GM12873 (cell line): ENCODE measurements at regions not wholly inside any gene's neighbourhood (a gene's known extent, or its start where the extent isn't known, plus 50 kb on each side); places are given as distances from the start of the nearest gene placed in this dataset.

Experiments used
- TF ChIP-seq, protein P1 (sequence below): IDR thresholded peaks from 2 replicates; pipeline ENCODE4 v1.5.1; 2012; ENCODE audit warnings: low read depth, mild to moderate bottlenecking, moderate library complexity, low read length, control low read depth; ENCODE audit not compliant: insufficient read depth; ENCODE audit errors: missing control alignments

DNA sequence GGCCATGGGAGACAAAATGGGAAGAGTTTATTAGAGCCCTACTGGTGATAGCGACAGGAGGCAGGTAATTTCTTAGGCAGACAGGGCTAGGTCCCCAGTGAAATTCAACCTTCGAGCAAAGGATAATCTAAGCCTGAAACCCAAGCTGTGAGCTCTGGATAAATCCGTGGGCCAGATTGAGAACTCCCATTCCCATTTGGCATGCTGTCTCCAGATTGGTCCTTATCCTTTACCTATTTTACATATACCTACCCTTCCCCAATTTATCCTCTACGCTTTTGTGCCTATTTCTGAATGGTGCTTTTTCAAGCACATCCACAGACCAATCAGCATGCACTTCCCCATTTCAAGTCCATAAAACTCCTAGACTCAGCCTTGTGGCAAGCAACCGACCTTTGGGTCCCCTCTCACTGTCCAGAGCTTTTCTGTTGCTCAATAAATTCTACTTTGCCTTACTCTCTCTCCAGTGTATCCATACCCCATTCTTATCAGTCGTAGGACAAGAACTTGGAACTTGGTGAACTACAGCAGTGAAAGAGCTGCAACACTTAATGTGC is 268.0 kb downstream of the MYCN start:
- TF ChIP-seq, protein P1, sequence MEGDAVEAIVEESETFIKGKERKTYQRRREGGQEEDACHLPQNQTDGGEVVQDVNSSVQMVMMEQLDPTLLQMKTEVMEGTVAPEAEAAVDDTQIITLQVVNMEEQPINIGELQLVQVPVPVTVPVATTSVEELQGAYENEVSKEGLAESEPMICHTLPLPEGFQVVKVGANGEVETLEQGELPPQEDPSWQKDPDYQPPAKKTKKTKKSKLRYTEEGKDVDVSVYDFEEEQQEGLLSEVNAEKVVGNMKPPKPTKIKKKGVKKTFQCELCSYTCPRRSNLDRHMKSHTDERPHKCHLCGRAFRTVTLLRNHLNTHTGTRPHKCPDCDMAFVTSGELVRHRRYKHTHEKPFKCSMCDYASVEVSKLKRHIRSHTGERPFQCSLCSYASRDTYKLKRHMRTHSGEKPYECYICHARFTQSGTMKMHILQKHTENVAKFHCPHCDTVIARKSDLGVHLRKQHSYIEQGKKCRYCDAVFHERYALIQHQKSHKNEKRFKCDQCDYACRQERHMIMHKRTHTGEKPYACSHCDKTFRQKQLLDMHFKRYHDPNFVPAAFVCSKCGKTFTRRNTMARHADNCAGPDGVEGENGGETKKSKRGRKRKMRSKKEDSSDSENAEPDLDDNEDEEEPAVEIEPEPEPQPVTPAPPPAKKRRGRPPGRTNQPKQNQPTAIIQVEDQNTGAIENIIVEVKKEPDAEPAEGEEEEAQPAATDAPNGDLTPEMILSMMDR, result no peak

DNA sequence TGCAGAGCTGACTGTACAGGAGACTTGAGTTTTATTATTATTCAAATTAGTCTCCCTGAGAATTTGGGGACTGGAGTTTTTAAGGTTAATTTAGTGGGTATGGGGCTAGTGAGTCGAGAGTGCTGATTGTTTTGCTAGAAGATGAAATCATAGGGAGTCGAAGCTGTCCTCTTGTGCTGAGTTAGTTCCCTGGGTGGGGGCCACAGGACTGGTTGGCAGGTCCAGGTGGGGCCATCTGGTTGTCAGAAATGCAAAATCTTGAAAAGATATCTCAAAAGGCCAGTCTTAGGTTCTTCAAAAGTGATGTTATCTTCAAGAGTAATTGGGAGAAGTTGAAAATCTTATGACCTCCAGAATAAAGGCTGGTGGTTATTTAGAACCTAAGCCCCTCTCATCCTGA is 267.3 kb downstream of the MYCN start:
- TF ChIP-seq, protein P1, result no peak

DNA sequence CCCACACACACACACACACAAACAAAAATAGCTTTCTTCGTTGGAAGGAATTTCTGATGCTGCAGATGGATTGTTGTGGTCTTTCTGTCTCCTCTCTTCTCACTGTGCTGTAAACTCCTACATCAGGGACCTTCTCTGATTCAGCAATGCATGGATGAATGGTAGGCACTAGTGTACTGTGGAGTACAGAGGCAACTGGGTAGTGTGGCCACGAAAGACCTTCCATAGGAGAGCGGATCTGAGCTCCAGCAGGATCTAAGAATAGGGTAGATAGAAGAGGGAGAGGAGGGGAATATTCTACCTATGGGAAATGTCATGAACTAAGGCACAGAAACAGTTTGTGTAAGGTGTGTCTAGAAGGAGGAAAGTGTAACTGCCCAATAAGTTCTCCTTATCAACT is 266.8 kb downstream of the MYCN start:
- TF ChIP-seq, protein P1, result no peak

DNA sequence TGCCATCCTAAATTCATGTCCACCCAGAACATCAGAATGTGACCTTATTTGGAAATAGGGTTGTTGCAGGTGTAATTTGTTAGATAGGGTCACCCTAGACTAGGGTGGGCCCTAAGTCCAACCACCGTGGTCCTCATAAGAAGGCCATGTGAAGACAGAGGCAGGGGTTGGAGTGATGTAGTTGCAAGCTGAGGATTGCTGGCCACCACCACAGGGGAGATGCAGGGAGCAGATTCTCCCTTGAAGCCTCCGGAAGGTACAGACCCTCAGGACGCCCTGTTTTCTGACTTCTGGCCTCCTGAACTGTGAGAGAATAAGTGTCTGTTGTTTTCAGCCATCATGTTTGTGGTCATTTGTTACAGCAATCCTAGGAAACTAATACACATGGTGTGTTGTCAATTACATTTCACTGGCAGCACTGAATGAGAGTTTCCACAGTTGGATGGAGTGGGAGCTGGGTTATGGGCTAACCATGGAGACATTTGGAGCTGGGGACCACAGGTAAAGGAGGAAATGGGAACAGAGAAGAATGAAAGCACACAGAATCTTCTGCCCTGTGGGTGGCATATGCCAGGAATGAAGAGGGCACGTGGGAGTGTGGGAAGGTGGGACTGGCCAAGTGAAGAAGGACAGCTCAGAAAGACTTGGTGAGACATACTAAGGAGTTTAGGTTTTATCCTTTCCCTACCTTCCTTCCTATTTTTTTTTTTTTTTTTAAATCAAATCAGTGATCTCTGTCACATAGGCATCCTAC is 266.0 kb downstream of the MYCN start:
- TF ChIP-seq, protein P1, result no peak

DNA sequence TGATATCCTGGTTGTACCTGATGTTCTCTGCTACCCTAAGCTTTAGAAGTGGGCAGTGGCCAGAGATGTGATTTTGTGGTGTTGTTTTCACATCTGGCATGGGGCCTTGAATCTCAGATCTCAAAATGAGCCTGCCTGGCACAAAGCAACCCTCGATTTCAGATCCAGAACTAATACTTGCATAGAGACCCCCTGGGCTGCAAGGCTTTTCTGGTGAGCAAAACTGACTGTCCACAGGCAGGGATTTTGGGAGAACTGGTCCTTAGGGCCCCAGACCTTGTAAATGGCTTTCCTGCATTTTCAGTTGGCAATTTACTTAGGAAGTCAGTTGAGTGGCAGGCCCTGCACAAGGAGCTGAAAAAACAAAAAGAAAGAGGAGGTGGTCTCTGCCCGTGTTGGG is 265.3 kb downstream of the MYCN start:
- TF ChIP-seq, protein P1, result no peak

DNA sequence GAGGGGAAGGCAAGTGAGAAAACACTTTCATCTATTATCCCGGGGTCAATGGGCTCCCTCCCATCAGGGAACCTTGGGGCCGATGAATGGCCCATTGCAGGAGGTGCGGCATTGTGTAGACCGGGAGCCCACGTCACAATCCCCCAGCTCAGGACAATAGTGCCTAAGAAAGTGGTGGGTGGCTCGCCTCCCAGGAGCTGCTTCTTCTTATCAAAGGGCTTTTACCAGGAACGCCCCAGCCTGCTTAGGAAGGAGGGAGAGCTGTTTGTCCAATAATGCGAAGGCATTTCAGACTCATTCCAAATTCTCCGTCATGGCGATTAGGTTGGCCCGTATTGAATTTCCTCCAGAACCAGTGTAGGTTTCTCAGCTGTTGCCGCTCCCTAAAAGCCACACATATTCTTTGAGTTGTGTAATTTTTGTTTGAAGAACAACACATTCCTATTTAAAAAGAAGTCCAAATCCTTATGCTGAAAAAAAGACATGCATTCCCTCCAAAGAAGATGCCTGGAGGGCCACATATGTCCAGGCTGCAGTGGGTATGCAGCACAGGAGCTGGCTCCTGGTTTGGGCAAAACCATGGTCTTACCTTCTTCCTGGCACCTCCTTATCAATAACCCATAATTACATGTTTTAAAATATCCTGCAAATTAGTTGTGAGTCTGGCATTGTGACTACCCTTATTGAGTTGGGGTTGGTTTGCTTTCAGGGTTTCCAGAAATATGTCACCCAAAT is 264.7 kb downstream of the MYCN start:
- TF ChIP-seq, protein P1, result no peak

DNA sequence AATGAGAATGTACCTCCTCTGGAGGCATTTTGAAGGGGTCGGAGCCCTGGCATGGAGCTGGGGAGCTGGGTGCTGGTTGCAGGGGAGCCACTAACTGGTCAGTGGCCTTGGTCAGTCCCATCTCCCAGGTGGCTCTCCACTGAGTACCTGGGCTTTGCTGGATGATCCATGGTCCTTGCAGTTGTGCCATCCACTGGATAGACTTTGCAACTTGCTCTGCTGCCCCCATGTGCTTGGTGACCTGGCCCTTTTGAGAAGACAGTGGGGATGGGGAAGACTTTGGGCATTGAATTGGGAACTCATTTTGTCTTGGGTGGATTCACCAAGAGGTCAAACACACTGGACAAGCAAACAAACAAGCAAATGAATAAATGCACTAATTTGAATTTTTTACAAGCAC is 263.9 kb downstream of the MYCN start:
- TF ChIP-seq, protein P1, result no peak
